ENCODE measurements at regions not wholly inside any gene's neighbourhood (a gene's known extent, or its start where the extent isn't known, plus 50 kb on each side); places are given as distances from the start of the nearest gene placed in this dataset.

DNA sequence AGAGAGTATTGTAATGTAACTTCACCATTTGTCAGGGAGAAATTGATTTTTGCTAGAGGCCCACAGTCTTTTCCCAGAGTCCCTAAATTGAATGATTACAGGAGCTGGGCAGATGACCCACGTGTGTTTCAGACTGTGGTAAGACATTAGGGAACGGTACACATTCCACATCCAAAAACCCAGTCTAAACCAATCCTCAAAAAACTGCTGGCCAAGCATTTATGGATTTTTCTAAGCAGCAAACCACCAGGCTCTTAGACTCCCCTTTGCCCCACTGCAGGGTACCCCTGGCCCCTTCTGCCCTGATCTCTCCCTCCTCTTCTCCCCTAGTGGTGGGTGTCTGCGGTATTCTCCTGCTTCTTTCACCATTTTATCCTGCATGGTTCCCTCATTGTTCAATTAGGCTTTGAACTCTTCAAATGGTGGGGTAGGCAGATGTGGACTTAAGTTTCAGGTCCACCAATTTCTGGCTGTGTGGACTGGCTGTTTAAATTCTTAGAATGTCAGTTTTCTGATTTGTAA, 135.5 kb upstream of the SORCS3 start:
- no peak for DNase-seq (ENCODE audit: low read depth)

GRCh38 chr10:104509981-104510380, 131.1 kb upstream of the SORCS3 start:
- no peak for DNase-seq (ENCODE audit: low read depth)

GRCh38 chr10:104510644-104511043, 130.4 kb upstream of the SORCS3 start:
- DNase-seq (ENCODE audit: low read depth) = no peak

GRCh38 chr10:104512800-104513199, 128.3 kb upstream of the SORCS3 start:
- DNase-seq (ENCODE audit: low read depth) = no peak

DNA sequence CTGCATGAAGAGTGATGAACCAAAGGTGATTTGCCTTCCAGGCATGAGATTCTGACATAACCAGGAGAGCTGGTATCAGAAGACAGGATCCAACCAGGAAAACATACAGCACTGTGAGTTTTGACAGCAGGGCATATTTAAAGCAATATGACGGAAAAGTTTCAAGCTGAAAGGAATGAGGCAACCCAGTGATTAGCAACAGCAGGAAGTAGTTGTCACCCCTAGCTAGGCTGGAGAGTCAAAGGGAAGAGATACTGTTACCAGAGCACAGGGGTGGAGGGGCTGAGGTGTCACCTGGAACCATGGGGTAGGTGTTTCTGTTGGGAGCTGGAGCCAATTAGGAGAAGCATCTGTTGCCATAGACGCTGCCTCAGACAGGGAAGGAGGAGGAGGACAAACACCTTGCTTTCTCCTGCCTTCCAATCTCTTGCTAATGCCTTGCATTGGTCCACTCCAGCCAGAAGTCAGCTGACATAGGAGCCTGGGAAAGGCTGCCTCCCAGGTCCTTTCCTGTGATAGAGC, 125.4 kb upstream of the SORCS3 start:
- DNase-seq (ENCODE audit: low read depth) = no peak

DNA sequence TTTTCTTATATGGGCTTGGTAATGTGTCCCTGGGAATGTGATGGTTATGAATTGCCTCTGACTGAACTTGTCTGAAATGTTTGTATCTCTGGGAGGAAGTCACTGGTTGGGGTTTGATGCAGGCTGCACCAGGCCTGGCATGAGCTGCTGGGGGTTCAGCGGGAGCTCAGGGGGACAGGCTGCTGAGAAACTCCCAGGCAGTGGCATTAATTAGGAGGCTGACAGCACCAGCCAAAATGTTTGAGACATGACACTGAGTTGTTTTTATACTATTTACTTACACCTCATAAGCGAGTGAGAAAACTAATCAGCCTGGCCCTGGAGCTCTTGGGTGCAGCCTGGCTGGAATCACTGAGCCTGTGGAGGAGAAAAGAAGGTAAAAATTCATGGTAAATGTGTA, 124.1 kb upstream of the SORCS3 start:
- DNase-seq (ENCODE audit: low read depth) = no peak

- DNase-seq (ENCODE audit: low read depth) = no peak
These were observed 123.1 kb upstream of the SORCS3 start for GRCh38 chr10:104517946-104518345.

GRCh38 chr10:104518891-104519290, 122.2 kb upstream of the SORCS3 start:
- no peak for DNase-seq (ENCODE audit: low read depth)

DNA sequence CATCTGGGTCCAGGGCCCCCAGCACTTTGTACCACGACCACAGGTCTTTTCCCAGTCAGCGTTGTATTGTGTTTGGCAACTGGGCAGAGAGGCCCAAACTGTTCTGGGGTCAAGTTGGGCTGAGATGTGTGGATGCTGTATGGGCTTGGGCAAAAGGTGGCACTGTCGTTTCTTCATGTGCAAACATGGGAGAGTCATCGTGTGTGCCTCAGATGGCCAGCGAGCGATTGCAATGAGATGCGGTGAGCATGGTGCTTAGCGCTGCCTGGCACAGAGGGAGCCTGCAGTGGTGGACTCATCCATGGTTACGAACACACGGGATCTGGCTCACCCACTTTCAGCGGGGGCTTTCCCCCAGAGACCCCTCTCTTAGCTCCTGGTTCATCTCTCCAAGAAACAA, 120.4 kb upstream of the SORCS3 start:
- DNase-seq (ENCODE audit: low read depth) = no peak

GRCh38 chr10:104521901-104522694, 119.0 kb upstream of the SORCS3 start:
- DNase-seq (ENCODE audit: low read depth) = no peak

- DNase-seq (ENCODE audit: low read depth) = no peak
These were observed 114.9 kb upstream of the SORCS3 start for GRCh38 chr10:104526188-104526587.

DNA sequence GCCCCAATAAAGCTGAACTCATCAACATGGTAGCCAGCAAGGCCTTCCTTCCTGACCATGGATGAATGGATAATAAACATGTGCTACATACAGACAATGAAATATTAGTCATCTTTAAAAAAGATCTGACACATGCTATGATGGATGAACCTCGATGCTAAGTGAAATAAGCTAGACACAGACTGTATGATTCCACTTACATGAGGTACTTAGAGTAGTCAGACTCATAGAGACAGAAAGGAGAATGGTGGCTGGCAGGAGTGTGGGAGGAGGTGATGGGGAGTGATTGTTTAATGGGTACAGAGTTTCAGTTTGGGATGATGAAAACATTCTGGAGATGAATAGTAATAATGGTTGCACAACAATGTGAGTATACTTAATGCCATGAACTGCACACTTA, 114.1 kb upstream of the SORCS3 start:
- no peak for DNase-seq (ENCODE audit: low read depth)

- DNase-seq (ENCODE audit: low read depth) = no peak
These were observed 100.9 kb upstream of the SORCS3 start for GRCh38 chr10:104540181-104540580.

GRCh38 chr10:104541820-104542219, 99.3 kb upstream of the SORCS3 start:
- DNase-seq (ENCODE audit: low read depth) = no peak

DNA sequence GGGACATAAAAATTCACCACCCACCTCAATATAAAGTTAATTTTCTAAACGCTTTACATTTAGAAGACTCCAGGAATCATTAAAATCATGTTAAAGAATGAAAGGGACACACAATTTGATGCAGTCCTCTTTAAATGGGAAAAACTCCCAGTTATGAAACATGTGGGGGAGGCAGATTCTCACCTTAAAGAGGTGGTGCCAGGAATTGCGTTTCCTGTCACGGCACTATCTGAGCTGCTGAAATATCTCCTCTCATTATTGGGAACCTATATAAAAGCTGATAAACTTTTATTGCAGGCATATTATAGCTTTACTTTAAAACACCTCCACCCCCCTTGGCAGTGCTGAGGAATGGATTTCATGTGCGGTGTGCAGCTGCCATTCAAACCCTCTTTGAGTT, 94.8 kb upstream of the SORCS3 start:
- no peak for DNase-seq (ENCODE audit: low read depth)

- DNase-seq (ENCODE audit: low read depth) = no peak
These were observed 94.3 kb upstream of the SORCS3 start for GRCh38 chr10:104546756-104547155.

DNA sequence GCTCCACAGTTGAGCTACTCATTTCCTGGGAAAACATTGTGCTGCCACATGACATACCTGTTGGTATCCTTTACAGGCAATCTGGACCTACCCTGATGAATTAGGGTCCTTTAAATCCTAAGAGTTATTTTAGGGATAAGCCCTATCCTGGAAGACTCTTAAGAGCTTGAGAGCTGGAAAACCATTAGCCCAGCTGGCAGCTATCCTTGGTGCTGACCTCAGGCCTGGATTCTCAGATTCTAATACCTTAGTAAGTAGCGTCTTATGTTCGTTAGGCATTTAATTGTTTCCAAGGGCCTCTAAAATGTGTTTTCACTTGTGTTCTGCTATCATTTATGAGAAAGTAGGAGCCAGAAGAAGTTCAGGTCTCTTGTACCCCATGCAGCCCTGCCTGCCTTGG, 93.0 kb upstream of the SORCS3 start:
- no peak for DNase-seq (ENCODE audit: low read depth)

DNA sequence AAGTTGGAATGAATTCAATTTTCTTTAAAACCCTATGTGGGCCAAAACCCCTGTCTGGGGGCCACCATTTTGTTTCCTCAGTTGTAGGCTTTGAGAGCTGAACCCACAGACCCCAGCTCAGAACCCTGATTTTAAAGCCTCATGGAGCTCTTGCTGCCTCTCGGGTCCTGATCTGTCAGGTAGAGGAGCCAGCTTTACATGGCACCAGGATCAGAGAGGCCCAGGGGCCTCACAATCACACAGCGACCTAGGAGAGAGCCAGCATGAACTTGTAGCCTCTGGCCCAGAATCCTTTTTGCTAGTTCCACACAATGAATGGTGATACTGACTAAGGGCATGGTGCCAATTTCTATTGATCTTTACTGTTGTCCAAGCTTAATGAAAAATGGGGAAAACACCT, 84.3 kb upstream of the SORCS3 start:
- DNase-seq (ENCODE audit: low read depth) = no peak

GRCh38 chr10:104557966-104558365, 83.1 kb upstream of the SORCS3 start:
- no peak for DNase-seq (ENCODE audit: low read depth)

DNA sequence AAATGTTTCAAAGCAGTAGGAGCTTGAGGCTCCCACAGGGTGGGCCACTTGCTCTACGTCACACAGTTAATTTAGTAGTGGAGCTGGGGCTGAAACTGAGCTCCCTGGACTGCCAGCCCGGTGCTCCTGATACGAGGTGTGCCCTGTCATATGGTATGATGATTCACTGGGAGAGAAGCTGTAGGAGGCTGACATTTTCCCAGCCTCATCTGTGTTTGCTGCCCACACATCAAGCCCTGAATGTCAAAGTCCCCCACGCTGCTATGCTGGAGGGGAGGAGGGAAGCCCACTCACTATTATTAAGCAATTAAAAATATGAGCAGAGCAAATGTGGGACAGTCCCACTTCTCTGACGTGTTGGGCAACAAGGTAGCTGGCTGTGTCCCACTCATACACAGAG, 81.2 kb upstream of the SORCS3 start:
- DNase-seq (ENCODE audit: low read depth) = no peak

DNA sequence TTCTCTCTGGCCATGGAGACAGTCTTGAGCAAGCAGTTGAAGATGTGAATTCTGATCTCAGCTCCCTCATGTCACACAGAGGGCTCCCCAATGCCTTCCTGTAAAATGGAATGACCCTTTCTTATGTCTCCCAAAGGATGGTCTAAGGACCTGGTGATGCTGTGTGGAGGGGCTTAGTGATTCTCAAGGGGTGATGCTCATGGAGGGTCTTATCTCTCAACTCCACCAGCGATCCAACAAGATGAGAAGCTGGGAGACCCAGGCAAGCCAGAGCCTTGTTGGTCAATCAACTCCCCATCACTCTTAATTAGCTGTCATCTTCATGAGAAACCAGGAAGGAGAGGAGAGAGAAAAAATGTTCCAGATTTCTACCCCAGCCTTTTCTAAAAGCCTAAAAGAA, 78.0 kb upstream of the SORCS3 start:
- no peak for DNase-seq (ENCODE audit: low read depth)

GRCh38 chr10:104563548-104563947, 77.5 kb upstream of the SORCS3 start:
- DNase-seq (ENCODE audit: low read depth) = no peak

GRCh38 chr10:104574427-104574826, 66.7 kb upstream of the SORCS3 start:
- no peak for DNase-seq (ENCODE audit: low read depth)

DNA sequence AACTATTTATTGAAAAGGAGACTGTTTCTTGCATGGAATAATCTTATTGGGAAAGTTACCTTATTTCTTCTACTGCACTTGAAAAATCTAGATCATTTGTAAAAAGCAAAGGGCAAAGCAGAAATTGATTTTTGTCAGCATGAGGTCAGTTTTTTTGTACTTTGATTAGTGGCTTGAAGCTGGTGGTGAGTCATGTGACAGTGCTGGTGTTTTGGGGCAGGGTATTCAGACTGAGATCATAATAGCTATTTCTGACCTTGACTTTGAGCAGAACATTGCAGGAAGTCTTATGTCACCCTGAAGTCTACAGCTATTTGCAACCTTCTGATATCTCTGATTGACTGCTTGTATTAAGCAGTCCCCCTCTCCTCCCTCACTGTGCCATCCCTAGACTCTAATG, 66.3 kb upstream of the SORCS3 start:
- DNase-seq (ENCODE audit: low read depth) = no peak

Data from stimulated activated CD4-positive, alpha-beta T cell treated with anti-CD3 and anti-CD28 coated beads, Interleukin-2, amount 100 ng/mL, for 4 hours (primary cell).